RWPE1 (cell line): ENCODE measurements at regions not wholly inside any gene's neighbourhood (a gene's known extent, or its start where the extent isn't known, plus 50 kb on each side); places are given as distances from the start of the nearest gene placed in this dataset.

Experiments used
- CTCF ChIA-PET: fragments of 350-600 bp; sonication (Branson Sonifier 250); formaldehyde crosslinking; extraction: SDS; loops from one replicate; lab custom pipeline; 2021; lab: Yijun Ruan, JAX
- POLR2A ChIA-PET: fragments of 400-600 bp; formaldehyde crosslinking; extraction: SDS; loops from one replicate; lab custom pipeline; 2020; ENCODE audit warnings: antibody characterized with exemption; ENCODE audit not compliant: low non-redundant PET; lab: Yijun Ruan, JAX
- DNase-seq: peaks from one replicate; pipeline ENCODE4 v3.0.0; 2012; ENCODE audit warnings: low spot score
- H3K27ac ChIP-seq: fragments of 450-650 bp; 2 replicates; pipeline ENCODE4 v1.5.1; 2017
- TF ChIP-seq, protein P1 (sequence below): fragments of 450-650 bp; conservative IDR thresholded peaks from 2 replicates; pipeline ENCODE4 v1.5.1; 2017; ENCODE audit warnings: low read depth, mild to moderate bottlenecking

DNA sequence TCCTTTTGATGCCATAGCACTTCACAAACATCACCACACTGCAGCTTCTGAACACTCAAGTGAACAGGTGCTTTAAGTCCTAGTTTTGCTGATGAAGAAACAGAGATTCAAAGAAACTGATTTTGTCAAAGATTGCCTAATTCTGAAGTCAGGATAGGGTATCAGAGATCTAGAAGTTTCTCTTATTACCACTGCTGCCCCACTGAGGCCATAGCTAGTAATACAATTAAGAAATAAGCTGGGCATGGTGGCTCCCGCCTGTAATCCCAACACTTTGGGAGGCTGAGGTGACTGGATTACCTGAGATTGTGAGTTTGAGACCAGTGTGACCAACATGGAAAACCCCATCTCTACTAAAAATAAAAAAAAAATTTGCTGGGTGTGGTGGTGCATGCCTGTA lies 458.3 kb upstream of the SEL1L start:
- H3K27ac ChIP-seq, result no peak overlapping the region
- no peak for DNase-seq
- TF ChIP-seq, protein P1, sequence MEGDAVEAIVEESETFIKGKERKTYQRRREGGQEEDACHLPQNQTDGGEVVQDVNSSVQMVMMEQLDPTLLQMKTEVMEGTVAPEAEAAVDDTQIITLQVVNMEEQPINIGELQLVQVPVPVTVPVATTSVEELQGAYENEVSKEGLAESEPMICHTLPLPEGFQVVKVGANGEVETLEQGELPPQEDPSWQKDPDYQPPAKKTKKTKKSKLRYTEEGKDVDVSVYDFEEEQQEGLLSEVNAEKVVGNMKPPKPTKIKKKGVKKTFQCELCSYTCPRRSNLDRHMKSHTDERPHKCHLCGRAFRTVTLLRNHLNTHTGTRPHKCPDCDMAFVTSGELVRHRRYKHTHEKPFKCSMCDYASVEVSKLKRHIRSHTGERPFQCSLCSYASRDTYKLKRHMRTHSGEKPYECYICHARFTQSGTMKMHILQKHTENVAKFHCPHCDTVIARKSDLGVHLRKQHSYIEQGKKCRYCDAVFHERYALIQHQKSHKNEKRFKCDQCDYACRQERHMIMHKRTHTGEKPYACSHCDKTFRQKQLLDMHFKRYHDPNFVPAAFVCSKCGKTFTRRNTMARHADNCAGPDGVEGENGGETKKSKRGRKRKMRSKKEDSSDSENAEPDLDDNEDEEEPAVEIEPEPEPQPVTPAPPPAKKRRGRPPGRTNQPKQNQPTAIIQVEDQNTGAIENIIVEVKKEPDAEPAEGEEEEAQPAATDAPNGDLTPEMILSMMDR, result no peak
- CTCF ChIA-PET, result no interaction called here
- POLR2A ChIA-PET, result no interaction called here

- CTCF ChIA-PET, result no interaction called here
- TF ChIP-seq, protein P1, result no peak
- no peak for DNase-seq
- POLR2A ChIA-PET, result no interaction called here
- no peak overlapping the region for H3K27ac ChIP-seq
Measured at GRCh38 chr14:81993432-81993831, 459.8 kb upstream of the SEL1L start.

DNA sequence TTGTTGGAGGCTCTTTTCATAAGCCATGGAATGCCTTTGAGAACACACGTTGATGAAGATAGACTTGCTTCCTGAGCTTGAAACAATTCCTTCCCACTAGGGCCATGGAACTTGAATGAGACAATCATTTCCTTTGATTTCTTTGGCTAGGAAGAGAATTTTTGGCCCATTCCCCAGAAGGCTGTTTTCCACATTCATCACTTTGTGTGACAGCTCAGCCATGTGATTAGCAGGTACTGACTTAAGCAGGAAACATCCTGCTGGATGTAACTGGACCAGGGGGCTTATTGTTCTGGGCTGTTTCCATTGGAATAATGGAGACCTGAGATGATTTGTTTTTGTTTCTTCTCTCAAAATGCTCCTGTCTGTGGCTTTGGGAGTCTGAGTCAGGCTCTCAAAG lies 469.8 kb upstream of the SEL1L start:
- CTCF ChIA-PET, result no interaction called here
- TF ChIP-seq, protein P1, result no peak
- DNase-seq, result no peak
- no peak overlapping the region for H3K27ac ChIP-seq
- POLR2A ChIA-PET, result no interaction called here

DNA sequence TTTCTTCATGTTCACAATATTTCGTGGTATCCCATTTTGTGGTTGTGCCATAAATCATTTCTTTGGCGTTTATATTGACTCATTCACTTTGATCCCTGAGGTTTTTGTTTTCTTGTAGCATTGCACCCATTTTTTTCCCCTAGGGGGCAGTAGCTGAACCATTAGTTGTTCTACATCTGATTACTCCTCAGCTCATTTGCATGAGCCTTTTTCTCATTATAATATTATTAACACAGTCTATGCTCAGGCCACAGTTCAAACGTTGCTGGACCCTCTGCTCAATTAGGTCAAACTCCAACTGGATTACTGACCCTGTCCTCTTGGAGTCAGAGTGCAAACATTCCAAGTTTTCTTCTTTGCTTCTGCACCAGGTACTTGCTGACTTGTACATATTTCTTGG lies 475.4 kb upstream of the SEL1L start:
- no peak overlapping the region for H3K27ac ChIP-seq
- ChIA-PET POLR2A (no interaction called here), CTCF (interaction anchor here (0.5 kb wide), 1 partner anchor 87 kb away, joined by 3 read pairs; no protein-coding TSS in a partner anchor)
- no peak for DNase-seq
- TF ChIP-seq, protein P1, result no peak

- ChIA-PET POLR2A (no interaction called here), CTCF (no interaction called here)
- no peak overlapping the region for H3K27ac ChIP-seq
- TF ChIP-seq, protein P1, result no peak
- no peak for DNase-seq
Measured at GRCh38 chr14:82009993-82010392, 476.3 kb upstream of the SEL1L start.

DNA sequence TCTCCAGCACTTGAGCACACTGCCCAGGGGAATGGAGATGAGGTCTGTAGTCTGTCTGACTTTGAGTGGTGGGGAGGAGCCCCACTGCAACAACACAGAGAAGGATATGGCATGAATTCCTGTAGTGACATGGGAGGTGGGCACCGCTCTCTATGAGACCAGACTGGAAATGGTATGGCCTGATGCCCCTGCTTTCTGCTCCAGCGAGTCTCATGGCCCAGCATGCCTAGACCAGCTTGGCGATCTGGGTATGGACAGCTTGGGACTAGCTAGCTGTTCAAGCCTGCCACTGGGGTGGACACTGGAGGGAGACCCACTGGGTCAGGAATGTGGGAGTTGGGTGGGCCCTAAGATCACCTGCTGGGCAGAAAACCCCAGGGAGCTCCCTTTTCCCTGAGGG lies 477.8 kb upstream of the SEL1L start:
- no peak overlapping the region for H3K27ac ChIP-seq
- no peak for DNase-seq
- CTCF ChIA-PET, result no interaction called here
- POLR2A ChIA-PET, result no interaction called here
- TF ChIP-seq, protein P1, result no peak

- CTCF ChIA-PET, result no interaction called here
- no peak for DNase-seq
- no peak overlapping the region for H3K27ac ChIP-seq
- TF ChIP-seq, protein P1, result no peak
- POLR2A ChIA-PET, result no interaction called here
Measured at GRCh38 chr14:82029038-82029437, 495.4 kb upstream of the SEL1L start.
